AG10803 (cell line): ENCODE measurements at regions not wholly inside any gene's neighbourhood (a gene's known extent, or its start where the extent isn't known, plus 50 kb on each side); places are given as distances from the start of the nearest gene placed in this dataset.

ENCODE experiments used
- DNase-seq: peaks from one replicate; pipeline ENCODE4 v3.0.0; 2010; ENCODE audit warnings: low read depth
- H3K4me3 ChIP-seq: 2 replicates; pipeline ENCODE4 v1.5.1; 2011; ENCODE audit warnings: mild to moderate bottlenecking, low read length, control low read depth
- TF ChIP-seq, protein P1 (sequence below): conservative IDR thresholded peaks from 2 replicates; pipeline ENCODE4 v1.5.1; 2011; ENCODE audit warnings: mild to moderate bottlenecking, low read length, control low read depth, inconsistent platforms

DNA sequence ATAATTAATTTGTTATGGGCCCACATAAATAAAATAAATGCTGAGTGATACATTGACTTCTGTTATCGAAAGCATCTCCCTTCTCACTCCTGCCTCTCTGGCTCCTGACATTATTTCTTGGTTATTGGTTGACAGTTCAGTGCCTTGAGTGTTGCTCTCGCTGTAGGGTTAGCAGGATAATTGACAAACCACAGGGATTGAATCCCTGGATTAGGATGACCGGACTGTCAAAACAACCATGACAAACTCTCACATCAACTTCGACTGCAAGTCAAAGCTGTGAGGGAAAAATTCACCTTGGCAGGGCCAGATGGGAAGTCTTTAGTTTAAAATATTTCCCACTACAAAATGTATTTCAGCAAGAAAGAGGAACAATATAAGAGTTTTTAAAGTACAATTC is 245.4 kb upstream of the TFAP2D start:
- H3K4me3 ChIP-seq = no peak overlapping the region
- TF ChIP-seq, protein P1, sequence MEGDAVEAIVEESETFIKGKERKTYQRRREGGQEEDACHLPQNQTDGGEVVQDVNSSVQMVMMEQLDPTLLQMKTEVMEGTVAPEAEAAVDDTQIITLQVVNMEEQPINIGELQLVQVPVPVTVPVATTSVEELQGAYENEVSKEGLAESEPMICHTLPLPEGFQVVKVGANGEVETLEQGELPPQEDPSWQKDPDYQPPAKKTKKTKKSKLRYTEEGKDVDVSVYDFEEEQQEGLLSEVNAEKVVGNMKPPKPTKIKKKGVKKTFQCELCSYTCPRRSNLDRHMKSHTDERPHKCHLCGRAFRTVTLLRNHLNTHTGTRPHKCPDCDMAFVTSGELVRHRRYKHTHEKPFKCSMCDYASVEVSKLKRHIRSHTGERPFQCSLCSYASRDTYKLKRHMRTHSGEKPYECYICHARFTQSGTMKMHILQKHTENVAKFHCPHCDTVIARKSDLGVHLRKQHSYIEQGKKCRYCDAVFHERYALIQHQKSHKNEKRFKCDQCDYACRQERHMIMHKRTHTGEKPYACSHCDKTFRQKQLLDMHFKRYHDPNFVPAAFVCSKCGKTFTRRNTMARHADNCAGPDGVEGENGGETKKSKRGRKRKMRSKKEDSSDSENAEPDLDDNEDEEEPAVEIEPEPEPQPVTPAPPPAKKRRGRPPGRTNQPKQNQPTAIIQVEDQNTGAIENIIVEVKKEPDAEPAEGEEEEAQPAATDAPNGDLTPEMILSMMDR = no peak
- no peak for DNase-seq

DNA sequence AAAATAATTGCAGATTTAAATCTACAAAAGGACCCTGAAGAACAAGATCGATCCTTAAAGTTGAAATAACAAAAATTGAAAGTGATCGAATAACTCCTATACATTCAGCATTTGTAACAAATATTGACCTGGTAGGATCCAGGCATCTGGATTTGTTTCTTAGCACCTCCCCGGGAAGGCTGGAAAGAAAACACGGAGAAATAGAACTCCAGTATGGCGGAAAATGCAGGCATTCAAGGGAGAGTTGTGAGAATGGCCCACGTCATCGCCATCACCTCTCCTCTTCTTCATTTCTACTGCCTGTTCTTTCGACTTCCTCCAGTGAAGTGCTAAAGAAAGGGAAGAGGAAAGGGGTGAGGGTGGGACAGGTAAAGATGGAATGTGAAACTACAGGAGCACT is 242.3 kb upstream of the TFAP2D start:
- H3K4me3 ChIP-seq = no peak overlapping the region
- no peak for DNase-seq
- TF ChIP-seq, protein P1 = no peak

DNA sequence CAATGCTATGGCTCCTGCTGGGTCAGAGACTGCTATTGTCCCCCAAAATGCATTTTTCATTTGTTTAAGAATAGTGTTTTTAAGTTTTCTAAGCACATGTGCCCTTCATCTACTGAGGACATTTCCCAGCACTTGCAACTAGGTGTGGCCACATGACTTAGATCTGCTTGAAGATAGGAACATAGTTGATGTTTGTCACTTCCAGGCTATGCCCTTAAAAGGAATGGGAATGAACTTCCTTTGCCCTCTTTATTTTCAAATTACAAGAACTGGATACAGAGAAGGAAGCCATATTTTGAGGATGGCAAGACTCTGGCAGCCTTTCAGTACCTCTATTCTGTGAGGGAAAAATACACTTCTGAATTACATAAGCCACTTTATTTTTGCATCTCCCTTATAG is 203.0 kb upstream of the TFAP2D start:
- no peak for DNase-seq
- no peak overlapping the region for H3K4me3 ChIP-seq
- TF ChIP-seq, protein P1 = no peak

DNA sequence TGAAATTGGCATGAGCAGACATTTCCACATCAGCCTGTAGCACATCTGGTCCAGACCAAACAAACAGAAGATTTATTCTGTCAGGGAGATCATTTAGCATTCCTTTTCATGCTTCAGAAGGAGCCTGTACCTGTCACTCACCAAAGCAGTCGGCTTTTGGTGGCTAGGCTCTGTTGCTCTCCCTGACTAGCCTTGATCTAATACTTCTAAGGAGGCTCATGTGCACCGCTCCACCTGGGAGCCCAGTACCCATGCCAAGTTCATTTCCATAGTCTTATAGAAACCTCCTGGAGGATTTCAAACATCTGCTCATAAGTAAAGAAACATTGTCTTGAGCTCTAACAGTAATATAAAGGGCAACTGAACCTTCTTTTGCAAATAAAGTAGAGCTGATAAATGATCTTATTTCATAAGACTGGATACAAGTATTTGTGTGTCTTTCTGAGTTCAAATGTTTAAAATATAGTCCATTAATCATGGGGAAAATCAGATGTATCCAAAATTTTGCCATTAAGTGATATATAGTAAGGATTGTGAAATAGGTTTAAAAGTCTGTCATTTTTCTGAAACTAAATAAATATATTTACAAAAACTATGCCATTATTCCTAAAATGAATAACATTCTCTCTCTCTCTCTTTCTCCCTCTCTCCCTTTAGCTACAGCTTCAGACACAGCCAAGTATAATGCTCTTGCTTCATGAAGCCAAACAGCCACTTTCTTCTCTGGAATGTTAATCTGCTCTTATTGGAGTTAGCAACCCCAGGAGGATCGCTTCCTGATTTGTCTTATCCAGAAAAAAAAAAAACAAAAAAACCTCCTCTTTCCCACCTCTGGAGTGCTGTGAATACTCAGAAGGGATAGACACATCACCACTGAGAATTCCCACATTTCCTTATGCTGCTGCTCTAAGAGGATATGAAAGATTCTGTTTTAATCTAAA is 192.7 kb upstream of the TFAP2D start:
- no peak overlapping the region for H3K4me3 ChIP-seq
- TF ChIP-seq, protein P1 = no peak
- DNase-seq = no peak

DNA sequence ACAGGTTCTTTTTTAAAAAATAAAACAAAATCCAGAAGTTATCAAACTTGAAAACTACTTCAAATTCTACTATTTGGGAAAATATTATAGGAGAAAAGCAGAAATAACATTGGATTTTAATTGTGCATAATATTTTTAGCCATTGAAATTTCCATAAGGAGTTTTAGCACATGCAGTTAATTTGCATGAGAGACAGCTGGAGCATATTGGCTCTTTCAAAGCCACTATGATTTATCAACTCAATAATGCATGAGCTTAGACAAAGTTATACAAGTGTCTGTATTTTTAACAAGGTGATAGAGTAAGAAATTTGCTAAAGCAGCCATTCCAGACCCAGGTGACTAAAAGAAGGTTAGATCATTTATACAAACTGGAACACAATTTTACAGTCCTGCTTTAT is 189.0 kb upstream of the TFAP2D start:
- TF ChIP-seq, protein P1 = no peak
- no peak for DNase-seq
- H3K4me3 ChIP-seq = no peak overlapping the region

DNA sequence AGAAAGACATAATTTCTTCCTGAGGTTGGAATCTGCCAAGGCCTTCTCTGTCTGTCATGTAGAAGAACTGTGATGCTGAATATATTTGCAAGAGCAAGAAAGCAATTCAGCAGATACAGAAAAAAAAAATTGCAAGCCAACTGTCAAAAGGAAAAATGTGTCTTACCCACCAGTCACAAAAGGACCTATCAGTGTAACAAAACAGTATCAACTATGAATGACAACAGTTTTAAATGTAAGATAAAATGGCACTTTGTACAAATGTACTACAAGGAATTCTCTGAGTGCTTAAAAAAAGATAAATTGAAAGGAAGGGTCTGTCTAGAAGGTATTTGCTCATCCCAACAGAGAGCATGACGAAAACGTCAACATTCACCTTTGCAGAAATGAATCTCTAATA is 185.3 kb upstream of the TFAP2D start:
- DNase-seq = no peak
- TF ChIP-seq, protein P1 = no peak
- no peak overlapping the region for H3K4me3 ChIP-seq

- TF ChIP-seq, protein P1 = no peak
- H3K4me3 ChIP-seq = no peak overlapping the region
- DNase-seq = no peak
Observed at GRCh38 chr6:50539447-50539846, 173.9 kb upstream of the TFAP2D start.
